ENCODE measurements at regions not wholly inside any gene's neighbourhood (a gene's known extent, or its start where the extent isn't known, plus 50 kb on each side); places are given as distances from the start of the nearest gene placed in this dataset.

- TF ChIP-seq CTCF (IDR thresholded peaks at IDR 0.05; ENCODE audit: low read depth, low read length): no peak
- TF ChIP-seq EZH2phosphoT487 (IDR thresholded peaks at IDR 0.05; ENCODE audit: low read depth): no peak
Observed at GRCh38 chr13:76223999-76224398, 587.9 kb downstream of the LMO7 start.
